ENCODE measurements at regions not wholly inside any gene's neighbourhood (a gene's known extent, or its start where the extent isn't known, plus 50 kb on each side); places are given as distances from the start of the nearest gene placed in this dataset.

GRCh38 chr3:102866845-102867244 lies 432.0 kb downstream of the ZPLD1 start:
- Mint-ChIP-seq H3K9me3 (ENCODE audit: low read depth) (no peaks in the 10 kb centered on the region), H3K27ac (ENCODE audit: unreplicated experiment) (no peak overlapping the region), H3K4me3 (ENCODE audit: unreplicated experiment) (no peak overlapping the region)

DNA sequence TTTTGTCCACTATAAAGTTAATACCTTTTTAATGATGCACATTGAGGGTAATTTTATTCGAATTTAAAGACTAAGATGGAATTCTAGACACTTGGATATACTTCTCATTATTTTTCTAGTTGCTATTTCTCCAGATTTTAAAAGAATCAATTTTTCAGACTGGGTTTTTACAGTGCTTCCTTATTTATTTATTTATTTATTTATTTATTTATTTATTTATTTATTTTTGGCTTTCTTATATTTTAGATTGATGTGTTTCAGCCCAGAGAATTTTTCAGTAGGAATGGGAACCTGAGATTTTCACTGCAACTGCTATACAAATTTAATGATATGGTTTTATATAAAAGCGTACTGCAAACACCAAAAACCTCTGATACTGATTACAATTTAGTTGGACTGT lies 448.7 kb downstream of the ZPLD1 start:
- H3K36me3 Mint-ChIP-seq (ENCODE audit: low read depth), result no peaks in the 10 kb centered on the region
- no peak for DNase-seq (ENCODE audit: low spot score)
- H3K9me3 Mint-ChIP-seq (ENCODE audit: low read depth), result no peaks in the 10 kb centered on the region
- peaks cover 16% of the 10 kb centered on the region for H3K27me3 Mint-ChIP-seq (ENCODE audit: low read depth)
- H3K27ac Mint-ChIP-seq (ENCODE audit: unreplicated experiment), result no peak overlapping the region
- no peaks in the 10 kb centered on the region for H3K4me1 Mint-ChIP-seq (ENCODE audit: low read depth)
- no peak for TF ChIP-seq CTCF (IDR thresholded peaks at IDR 0.05)
- H3K4me3 Mint-ChIP-seq (ENCODE audit: unreplicated experiment), result no peak overlapping the region

More at GRCh38 chr3:102866845-102867244, 432.0 kb downstream of the ZPLD1 start:
- H3K27me3 Mint-ChIP-seq (ENCODE audit: low read depth), result peaks cover 8% of the 10 kb centered on the region
- no peaks in the 10 kb centered on the region for H3K4me1 Mint-ChIP-seq (ENCODE audit: low read depth)
- no peaks in the 10 kb centered on the region for H3K36me3 Mint-ChIP-seq (ENCODE audit: low read depth)
- no peak for TF ChIP-seq CTCF (IDR thresholded peaks at IDR 0.05)
- DNase-seq (ENCODE audit: low spot score), result no peak

- no peaks in the 10 kb centered on the region for H3K36me3 Mint-ChIP-seq (ENCODE audit: low read depth)
- no peak overlapping the region for H3K4me3 Mint-ChIP-seq (ENCODE audit: unreplicated experiment)
- no peak for TF ChIP-seq CTCF (IDR thresholded peaks at IDR 0.05)
- H3K4me1 Mint-ChIP-seq (ENCODE audit: low read depth), result no peaks in the 10 kb centered on the region
- H3K27ac Mint-ChIP-seq (ENCODE audit: unreplicated experiment), result no peak overlapping the region
- H3K9me3 Mint-ChIP-seq (ENCODE audit: low read depth), result no peaks in the 10 kb centered on the region
- peaks cover 19% of the 10 kb centered on the region for H3K27me3 Mint-ChIP-seq (ENCODE audit: low read depth)
- DNase-seq (ENCODE audit: low spot score), result no peak
These were observed 450.5 kb downstream of the ZPLD1 start for GRCh38 chr3:102885289-102885688.

DNA sequence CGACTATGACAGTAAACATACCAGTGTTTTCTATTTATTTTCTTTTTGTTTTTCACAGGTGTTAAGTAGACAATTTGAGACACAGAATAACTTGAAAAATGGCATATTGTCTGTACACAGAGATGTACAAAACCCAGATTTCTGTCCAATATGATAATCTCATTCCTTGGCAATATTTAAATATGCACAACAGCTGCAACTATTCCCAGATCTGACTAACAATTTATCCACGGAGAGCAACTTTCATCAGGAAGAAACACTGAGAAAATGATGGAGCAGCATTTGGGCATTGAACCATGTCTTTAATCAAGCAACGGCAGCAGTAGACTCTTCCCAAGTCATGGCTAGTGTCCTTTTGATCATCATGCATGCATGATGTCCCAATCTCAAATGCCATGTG lies 452.6 kb downstream of the ZPLD1 start:
- no peak for TF ChIP-seq CTCF (IDR thresholded peaks at IDR 0.05)
- no peaks in the 10 kb centered on the region for H3K9me3 Mint-ChIP-seq (ENCODE audit: low read depth)
- no peaks in the 10 kb centered on the region for H3K36me3 Mint-ChIP-seq (ENCODE audit: low read depth)
- H3K27me3 Mint-ChIP-seq (ENCODE audit: low read depth), result peaks cover 16% of the 10 kb centered on the region
- no peak for DNase-seq (ENCODE audit: low spot score)
- H3K4me3 Mint-ChIP-seq (ENCODE audit: unreplicated experiment), result no peak overlapping the region
- H3K4me1 Mint-ChIP-seq (ENCODE audit: low read depth), result no peaks in the 10 kb centered on the region
- no peak overlapping the region for H3K27ac Mint-ChIP-seq (ENCODE audit: unreplicated experiment)

DNA sequence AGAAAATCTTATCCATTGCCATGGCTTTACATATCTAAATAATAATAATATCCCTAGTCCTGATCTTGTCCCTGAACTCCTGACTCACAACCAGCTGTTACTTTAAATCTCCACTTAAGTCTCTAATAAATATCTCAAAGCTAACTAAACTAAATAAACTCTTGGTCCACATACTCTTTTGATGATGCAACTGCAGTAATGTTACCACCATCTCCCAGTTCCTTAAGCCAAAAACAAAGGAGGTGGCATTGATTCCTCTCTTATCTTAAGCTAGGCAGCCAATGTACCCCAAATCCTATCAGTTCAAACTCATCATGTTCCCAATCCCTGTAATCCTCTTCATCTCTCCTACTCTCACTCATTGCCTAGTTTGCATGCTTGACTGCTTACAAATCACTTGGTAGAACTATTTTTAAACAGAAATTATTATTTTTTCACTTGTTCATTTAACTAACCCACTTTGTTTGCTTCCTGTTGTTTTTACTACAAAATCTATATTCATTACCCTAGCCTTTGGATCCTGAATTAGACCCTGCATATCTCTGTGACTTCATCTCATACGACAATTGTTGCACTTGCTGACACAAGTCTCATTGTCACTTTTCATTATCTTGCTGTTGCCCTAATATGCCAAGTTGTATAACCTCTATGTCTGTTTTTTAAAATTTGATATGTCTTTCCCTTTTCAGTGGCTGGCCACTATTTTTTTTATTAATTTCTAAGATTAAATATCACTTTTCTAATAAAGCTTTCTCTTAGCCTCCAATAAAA lies 462.2 kb downstream of the ZPLD1 start:
- H3K36me3 Mint-ChIP-seq (ENCODE audit: low read depth), result no peaks in the 10 kb centered on the region
- H3K4me3 Mint-ChIP-seq (ENCODE audit: unreplicated experiment), result no peak overlapping the region
- H3K27me3 Mint-ChIP-seq (ENCODE audit: low read depth), result peaks cover 20% of the 10 kb centered on the region

More for the DNA sequence above, 462.2 kb downstream of the ZPLD1 start:
- no peak for TF ChIP-seq CTCF (IDR thresholded peaks at IDR 0.05)
- no peak for DNase-seq (ENCODE audit: low spot score)
- Mint-ChIP-seq H3K4me1 (ENCODE audit: low read depth) (no peaks in the 10 kb centered on the region), H3K9me3 (ENCODE audit: low read depth) (no peaks in the 10 kb centered on the region), H3K27ac (ENCODE audit: unreplicated experiment) (no peak overlapping the region)
